ENCODE measurements at regions not wholly inside any gene's neighbourhood (a gene's known extent, or its start where the extent isn't known, plus 50 kb on each side); places are given as distances from the start of the nearest gene placed in this dataset.

DNA sequence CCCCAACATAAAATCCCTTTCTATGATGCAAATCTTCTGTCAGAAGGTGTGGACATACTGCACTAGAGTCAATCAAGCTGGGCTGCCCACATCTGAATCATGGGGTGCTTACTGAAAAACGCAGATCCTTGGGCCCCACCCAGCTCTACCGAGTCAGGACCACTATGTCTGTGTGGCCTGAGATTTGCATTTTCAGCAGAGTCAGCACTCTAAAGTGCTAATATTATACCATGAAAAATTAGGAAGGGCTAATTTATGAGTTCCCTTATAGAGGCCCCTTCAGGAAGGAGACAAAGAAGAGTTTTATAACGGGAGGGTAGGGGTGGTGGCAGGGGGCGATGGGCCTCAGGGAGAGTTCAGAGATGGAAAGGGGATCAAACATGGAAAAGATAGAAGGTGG is 163.3 kb upstream of the NABP1 start:
- no peak for DNase-seq (ENCODE audit: low read depth)

DNA sequence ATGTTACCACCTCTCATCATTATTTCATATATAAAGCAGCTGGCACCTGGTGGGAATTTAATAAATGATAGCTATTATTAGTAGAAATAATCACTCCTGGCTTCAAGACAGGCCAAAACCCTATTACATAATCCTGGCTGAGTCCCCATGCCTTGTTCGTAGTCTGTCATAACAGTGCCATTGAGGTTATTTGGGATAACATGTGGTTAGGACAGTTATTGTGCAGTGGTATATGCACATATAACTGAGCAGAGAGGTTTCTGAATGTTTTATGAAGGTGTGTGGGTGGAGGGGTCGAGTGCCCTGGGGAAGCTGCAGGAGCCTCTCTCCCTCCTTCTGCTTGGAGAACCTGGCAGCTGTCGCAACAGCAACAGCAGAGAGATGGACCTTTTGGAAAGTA is 162.4 kb upstream of the NABP1 start:
- no peak for DNase-seq (ENCODE audit: low read depth)

DNA sequence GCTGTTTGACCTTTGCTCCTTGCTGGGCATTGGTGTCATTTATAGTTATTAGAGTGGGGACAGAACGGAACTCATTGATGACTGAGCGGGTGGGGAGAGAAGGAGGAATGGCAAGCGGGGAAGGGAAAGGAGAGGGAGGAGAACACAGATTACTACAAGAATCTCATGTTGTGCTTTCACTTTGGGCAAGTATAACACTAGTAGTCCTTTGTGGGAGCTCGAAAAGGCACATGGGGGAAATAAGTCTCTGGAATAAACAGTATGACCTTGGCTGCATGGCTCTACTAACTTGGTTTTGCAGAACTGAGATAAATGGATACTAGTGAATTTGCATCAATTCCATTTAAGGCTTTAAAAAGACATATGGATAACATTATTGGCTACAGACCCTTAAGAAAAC is 161.7 kb upstream of the NABP1 start:
- DNase-seq (ENCODE audit: low read depth) = no peak

DNA sequence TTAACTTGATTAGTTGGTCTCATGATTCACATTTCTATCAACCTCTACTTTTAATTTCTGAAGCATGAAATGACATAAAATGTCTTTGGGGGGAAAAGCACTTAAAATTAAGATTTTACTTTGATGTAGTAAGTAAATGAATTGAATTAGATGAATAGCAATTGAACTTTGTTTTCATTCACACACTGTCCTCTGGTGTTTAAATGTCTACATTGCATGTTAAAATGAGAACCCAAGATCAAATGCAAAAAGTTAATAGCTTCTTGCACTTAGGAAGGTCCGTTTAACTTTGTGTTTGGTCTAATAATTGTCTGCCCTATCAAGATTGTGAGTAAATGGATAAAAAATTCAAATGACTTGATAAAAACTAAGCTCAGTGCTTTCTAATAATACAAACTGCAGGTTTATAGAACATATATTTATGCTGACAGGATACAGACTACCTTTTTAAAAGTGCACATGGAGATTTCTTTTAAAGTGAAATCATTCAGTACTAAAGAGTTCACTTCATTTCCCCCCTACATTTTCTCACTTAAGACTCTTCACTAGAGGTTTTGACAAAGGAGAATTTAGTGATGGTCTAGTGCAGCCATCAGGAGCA is 156.2 kb upstream of the NABP1 start:
- no peak for DNase-seq (ENCODE audit: low read depth)

DNA sequence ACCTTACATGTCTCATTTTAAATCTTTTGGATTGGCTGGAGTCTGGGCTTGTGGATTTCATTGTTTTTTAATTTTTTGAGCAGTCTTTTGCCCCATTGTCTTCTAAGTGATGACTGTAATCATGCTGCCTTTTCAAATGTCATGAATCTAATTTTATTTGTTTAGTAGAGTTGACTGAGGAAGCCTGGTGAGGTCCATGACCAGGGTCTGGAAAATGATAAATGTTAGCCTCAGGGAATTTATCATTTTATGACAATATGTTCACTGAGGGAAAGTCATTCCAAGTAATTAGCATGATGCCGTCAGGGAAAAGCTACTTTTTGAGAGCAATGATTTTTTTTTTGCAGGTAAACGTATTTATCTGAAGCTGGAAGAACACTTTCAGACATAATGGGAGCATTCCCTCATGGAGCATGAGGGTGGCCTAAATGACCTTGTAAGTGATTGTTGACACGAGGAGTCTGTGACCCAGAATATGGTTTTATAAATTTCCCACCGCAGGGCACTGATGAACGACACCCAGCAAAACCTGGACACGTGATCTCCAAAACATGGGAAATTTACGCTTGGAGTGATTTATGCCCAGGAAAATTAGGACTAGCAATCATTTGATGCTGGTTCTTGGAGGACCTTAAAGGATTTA is 155.3 kb upstream of the NABP1 start:
- no peak for DNase-seq (ENCODE audit: low read depth)

DNA sequence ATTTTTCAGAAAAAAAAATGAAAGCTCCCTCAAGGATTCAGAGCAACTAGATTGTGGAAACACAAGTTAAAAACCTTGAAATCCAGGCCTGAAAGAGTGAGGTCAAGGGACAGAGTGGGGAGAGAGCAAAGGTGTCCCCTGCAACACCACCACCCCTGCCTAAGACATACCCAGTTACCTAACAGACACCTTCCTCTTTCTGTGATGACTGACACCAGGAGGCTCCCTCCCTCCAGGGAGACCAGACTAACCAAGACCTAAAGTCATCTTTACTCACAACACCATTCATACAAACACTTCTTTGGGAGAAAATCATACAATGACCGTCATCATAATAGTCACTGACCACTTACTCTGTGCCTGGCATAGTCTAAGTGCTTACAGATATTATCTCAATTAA is 151.8 kb upstream of the NABP1 start:
- no peak for DNase-seq (ENCODE audit: low read depth)

DNA sequence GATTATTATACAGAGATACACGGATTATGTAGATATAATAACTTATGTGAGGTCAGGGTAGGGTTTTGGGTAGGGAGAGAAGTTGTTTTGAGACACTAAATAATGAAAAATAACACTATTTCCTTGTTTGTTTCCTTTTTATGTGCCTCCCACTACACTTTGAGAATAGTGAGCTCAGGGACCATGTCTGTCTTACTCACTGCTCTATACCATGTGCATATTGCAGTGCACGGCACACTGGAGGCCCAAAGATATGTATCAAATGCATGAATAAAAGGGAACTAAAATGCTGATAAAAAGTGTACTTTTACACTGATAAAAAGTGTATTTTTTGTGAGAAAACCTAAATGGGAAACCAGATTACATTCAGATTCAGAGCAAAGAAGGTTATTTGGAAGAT is 151.4 kb upstream of the NABP1 start:
- DNase-seq (ENCODE audit: low read depth) = no peak

DNA sequence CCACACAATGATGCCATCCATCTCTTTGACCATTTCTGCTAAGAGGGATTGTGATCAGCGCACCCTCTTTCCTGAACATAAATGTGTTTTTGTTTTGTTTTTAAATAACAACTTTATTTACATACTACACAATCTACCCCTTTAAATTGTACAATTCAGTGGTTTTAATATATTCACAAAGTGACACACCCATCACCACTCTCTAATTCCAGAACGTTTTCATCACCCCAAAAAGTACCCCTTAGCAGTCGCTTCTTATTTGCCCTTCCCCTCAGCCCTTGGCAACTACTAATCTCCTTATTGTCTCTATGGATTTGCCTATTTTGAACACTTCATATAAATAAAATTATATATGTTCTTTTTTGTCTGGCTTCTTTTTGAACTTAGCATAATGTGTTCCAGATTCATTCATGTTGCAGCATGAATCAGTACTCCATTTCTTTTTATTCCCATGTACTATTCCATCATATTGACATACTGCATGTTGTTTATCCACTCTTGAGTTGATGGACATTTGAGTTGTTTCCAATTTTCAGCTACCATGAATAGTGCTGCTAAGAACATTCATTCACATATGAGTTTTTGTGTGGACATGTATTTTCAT is 150.9 kb upstream of the NABP1 start:
- no peak for DNase-seq (ENCODE audit: low read depth)

DNA sequence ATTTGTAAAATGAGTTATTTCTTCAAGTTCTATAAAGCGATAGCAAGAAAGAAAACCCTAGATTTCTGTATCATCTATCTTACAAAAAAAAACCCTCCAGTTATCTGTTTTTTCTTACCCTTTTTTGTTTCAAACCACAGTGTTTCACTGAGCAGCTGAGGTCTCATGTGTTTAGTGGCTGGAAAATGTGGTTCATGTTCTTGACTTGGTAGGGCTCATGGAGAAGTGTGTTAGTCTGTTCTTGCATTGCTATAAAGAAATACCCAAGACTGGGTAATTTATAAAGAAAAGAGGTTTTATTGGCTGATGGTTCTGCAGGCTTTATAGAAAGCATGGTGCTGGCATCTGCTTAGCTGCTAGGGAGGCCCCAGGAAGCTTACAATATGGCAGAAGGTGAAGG is 147.3 kb upstream of the NABP1 start:
- DNase-seq (ENCODE audit: low read depth) = no peak

DNA sequence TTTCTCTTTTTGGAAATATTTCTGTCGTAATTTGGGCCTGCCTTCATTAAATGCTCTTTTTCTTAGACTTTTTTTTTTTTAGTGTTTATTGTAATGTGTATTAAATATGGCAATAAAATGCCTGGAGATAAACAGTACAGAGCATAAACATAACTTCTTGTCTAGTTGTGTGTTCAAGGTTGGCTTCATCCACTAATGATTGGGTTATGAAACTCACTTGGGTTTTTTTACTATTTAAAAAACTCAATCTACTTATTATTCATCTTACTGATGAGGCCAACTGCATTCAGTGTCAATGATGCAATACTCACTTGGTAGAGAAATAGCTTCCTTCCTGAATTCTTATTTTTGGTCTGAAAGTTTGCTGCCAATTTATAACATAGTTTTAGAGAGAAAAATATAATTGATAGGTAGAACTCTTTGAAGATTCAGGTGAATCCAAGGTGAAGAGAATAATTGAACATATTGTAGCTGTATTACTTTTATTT is 144.2 kb upstream of the NABP1 start:
- no peak for DNase-seq (ENCODE audit: low read depth)

DNA sequence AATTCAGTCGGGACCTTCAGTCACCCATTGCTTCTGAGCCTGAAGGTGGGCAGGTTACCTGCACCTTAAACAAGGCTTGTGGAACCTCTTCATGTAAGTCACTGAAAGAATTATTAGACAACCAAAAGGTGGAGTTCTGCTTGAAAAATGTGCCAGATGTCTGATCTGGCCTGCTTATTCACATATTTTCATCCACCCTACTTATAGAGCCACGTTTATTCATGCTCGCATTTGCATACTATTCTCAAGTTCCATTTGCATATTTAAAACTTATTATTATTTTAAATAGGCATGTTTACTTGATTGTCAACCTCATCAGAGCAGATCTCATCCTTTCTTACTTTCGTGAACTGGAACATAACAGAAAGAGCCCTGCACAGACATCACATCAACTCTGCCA is 140.0 kb upstream of the NABP1 start:
- DNase-seq (ENCODE audit: low read depth) = no peak

DNA sequence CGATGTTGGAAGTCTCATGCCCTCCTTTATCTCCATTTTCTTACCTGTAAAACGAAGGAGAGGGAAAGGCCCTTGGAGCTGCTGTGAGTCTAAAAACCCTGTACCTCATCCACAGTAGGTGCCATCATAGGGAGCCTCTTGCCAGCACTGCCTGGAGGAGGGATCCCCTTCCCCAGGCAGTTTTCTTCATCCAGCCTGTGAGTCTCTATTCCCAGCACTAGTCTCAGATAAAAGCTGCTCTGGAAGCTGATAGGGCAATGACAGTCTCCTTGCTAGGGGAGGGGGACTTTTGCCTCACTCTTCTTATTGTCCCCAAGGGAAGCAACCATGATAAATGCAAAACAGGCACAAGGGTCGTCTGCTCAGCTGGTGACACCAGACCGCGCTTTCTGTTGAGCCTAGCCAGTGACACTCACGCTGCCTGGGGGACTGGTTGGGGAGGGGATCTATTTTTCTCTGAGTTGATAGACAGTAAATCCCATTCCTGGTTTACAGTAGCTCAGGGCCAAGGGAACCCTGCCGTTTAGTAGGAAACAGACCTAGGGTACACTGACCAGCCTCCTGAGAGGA is 139.5 kb upstream of the NABP1 start:
- no peak for DNase-seq (ENCODE audit: low read depth)

DNA sequence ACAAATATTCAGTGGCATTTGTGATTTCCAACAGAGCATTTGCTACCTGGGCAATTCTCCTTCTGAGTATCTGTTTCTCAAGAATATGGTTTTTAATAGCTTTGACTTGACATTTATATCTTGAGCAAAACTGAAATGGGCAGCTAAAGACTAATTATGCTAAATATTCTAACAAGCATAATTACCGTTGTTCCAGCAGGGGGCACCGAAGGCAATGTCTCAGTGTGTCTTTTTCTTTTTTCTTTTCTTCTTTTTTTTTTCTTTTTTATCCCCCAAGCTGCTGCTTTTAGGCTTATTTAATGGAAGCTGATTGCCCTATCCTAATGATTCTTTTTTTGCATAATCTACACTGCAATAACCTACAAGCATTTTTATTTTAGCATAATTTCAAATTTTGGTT is 138.9 kb upstream of the NABP1 start:
- DNase-seq (ENCODE audit: low read depth) = no peak

DNA sequence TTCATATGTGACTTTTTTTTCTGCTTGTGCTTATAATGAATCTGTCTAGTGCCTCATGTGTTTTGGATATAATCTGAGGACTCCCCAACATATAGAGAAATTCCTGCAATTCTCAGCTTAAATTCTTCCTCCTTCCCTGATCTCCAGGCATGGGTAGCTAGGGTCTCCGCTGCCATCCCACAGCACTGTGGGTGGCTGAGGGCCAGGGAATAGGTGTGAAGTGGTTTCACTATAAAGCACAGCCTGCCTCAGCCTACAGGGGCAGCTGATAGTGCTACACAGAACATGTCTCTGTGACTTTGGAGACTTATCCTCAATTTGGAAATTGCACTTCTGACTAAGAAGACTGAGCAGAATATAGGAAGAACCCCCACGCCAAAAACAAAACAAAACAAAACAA is 137.3 kb upstream of the NABP1 start:
- no peak for DNase-seq (ENCODE audit: low read depth)

DNA sequence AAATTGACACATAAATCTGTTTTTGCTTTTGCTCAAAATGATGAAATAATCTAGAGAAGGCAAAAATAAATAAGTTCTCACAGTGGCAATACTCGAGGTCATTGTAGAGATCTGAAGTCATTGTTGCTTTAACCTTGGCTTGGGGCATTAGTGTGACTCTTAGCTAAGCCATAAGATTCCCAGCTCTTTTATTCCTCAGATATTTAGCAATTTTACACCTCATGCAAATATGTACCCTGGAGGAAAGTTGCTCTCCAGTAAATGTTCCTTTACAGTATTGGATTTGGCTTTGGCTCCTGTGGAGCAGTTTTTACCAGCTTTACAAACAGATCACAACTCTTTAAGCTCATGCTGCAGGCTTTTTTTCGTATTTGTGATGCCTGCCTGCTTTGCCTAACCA is 134.2 kb upstream of the NABP1 start:
- no peak for DNase-seq (ENCODE audit: low read depth)

DNA sequence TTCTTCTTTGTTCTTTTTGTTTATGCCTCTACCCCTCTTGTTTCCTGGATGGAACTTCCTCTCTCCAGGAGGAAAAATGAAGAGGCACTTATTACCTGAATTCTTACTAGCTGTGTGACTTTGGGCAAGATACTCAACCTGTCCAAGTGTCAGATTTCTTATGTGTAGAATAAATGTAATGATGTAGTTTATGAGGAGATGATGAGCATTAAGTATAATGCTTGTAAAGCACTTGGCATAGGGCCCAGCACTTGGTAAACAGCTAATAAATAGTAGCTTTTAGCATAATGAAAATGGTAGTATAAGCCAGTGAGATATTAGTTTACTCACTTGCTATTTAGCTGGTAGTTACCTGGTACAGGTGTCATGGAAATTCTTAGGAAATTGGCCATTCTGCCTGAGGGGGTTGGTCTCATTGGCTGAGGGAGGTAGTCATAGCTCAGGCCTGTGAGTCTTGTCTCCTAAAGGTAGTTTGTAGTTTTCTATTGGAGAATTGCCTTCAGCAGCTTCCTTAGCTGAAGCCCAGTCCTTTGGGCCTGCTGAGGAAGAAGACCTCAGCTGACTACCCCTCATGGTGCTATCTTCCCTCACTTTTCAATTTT is 133.4 kb upstream of the NABP1 start:
- no peak for DNase-seq (ENCODE audit: low read depth)

DNA sequence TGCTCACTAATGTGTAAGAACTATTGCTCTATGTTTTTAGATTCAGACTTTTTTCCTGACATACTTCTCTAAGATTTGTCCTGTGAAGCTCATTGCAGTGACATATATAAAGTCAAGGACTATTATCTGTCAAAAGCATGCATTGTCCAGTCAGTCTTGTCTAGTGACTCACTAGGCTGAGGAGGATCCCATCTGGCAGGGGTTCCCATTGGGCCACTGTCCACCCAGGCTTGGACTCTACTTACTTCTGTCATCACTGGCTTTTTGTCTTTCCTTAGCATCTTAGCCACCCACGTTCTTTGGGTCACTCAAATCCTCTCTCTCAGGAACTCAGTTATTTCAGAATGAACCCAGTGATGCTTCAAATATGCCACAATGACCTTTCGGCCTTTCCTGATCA is 132.6 kb upstream of the NABP1 start:
- no peak for DNase-seq (ENCODE audit: low read depth)

DNA sequence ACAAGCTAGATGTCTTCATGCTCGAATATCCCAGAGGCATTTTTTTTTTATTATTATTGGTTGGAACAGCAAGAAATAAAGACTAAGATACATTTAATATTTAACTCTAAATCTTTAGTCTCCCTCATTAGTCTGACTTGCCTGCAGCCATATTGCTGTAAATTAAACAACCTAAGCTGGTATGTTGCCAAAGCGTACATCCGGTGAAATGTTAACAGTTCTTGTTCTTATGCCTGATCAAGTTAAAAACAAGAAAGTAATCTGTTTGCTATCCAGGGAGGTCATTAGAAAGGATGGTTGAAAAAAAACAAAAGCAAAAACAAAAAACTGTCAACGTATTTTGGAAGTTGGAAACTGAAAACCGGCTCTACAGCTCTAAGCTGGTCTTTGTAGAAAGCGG is 125.9 kb upstream of the NABP1 start:
- DNase-seq (ENCODE audit: low read depth) = no peak

DNA sequence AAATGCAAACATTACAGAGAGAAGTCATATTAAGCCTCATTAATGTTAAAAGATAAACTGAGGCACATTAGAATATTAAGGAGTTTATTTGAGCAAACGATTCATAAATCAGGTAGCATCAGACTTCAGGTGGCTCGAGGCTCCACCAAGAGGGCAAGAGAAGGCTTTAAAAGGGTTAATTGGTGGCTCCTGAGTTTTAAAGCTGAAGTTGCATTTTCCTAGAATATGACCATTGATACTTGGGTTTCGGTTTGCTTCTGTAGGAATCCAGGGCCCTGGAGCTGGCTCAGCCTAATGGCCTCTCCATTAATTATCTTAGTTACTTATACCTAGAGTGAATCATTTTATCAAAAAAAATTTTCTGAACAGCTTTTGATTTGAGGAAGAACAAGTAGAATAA is 123.7 kb upstream of the NABP1 start:
- no peak for DNase-seq (ENCODE audit: low read depth)

DNA sequence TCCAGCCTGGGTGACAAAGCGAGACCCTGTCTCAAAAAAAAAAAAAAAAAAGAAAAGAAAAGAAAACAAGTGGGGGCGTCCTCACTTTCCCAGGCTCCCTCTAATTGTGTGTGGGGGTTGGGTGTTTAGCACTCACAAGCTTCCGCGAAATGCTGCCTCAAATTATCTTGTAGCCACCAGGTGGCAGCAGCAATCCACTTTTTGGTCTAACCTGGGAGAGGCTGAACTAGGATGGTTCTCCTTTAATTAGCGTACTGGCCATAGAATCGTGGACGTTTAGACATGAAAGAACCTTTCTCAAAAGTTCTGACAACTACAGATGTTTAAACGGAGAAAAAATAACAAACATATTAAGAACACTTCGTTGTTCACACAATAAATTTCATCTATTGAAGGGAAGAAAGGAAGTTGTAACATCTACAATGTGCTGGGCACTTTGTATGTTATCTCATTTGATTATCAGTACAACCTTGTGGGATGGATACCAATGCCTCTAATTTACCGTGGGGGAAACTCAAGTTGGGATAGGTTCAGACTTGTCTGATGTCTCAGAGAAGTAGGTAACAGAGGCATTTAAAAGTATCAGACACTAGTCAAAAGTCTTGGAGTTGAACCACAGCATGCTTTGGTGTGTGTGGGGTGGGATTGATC is 122.7 kb upstream of the NABP1 start:
- DNase-seq (ENCODE audit: low read depth) = peak; percentile 50

DNA sequence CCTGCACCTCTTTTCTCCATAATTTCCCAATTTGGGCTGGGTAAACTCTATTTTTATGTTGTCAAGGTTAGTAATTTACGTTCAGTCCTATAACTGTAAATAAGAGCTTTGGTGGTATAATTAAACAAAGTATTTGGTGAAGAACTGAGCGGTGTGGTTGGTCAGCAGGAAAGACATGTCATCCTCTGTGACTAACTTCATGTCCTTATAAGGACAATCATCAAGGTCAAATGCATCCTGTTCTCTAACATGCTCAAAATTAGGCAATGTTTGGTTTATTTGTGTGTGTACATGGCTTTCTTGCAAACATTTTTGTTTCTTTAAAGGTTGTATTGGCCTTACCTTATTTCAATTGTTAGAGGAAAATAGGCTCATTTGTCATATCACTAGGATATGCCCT is 121.5 kb upstream of the NABP1 start:
- DNase-seq (ENCODE audit: low read depth) = no peak

DNA sequence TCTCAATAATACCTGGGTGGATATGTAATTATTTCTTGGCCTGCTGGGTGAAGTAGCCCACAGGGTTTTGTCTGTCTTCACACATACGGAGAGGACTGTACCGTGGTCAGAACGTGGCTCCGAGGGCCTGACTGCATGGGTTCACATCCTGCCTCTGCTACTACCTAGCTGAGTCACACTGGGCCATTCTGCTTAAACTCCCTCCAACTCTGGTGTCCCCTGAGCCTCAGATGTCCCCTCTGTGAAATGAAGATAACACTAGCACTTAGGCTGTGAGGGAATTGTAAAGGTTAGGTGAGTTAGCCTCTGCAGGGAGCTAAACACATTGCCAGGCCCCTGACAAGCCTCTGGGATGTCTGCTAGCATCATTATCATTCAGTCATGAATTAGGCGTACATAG is 120.1 kb upstream of the NABP1 start:
- no peak for DNase-seq (ENCODE audit: low read depth)

DNA sequence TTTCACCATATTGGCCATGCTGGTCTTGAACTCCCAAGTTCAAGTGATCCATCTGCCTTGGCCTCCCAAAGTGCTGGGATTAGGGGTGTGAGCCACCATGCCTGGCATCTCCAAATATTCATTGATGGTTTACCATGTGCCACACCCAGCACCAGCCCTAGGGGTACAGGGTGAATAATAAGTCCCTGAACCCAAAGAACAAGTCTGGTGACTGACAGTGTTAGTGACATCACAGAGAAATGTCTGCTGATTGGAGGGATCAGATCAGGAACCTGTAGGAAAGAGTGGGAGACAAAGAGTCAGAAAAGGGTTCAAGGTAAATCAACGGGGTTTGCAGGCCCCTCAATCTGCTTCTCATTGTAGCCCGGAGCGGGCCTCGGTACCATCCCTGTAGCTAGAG is 118.4 kb upstream of the NABP1 start:
- DNase-seq (ENCODE audit: low read depth) = no peak
